ENCODE measurements at regions not wholly inside any gene's neighbourhood (a gene's known extent, or its start where the extent isn't known, plus 50 kb on each side); places are given as distances from the start of the nearest gene placed in this dataset.

DNA sequence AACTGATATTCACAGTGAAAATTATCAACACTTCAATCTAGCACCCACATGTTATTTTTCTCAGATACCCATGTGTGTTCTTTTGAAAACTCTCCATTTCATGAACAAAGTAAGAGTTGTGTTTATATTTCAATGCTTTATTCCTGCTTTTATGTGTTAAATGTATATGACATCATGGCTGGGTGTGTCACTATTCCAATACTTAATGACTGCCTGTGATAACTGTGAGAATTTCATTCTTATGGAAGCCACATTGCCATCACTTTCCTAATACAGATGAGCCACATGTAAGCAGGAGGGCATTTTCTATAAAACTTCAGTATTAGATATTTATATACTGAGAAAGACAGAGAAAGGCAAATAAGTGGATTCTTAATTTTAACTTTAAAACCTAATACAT lies 100.4 kb upstream of the FIGN start:
- TF ChIP-seq POLR2A (IDR thresholded peaks at IDR 0.05), result no peak
- TF ChIP-seq, protein P1, sequence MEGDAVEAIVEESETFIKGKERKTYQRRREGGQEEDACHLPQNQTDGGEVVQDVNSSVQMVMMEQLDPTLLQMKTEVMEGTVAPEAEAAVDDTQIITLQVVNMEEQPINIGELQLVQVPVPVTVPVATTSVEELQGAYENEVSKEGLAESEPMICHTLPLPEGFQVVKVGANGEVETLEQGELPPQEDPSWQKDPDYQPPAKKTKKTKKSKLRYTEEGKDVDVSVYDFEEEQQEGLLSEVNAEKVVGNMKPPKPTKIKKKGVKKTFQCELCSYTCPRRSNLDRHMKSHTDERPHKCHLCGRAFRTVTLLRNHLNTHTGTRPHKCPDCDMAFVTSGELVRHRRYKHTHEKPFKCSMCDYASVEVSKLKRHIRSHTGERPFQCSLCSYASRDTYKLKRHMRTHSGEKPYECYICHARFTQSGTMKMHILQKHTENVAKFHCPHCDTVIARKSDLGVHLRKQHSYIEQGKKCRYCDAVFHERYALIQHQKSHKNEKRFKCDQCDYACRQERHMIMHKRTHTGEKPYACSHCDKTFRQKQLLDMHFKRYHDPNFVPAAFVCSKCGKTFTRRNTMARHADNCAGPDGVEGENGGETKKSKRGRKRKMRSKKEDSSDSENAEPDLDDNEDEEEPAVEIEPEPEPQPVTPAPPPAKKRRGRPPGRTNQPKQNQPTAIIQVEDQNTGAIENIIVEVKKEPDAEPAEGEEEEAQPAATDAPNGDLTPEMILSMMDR (IDR thresholded peaks at IDR 0.05), result no peak
